H9 (cell line): ENCODE measurements at regions not wholly inside any gene's neighbourhood (a gene's known extent, or its start where the extent isn't known, plus 50 kb on each side); places are given as distances from the start of the nearest gene placed in this dataset.
"Not testable (repeated sequence)": the region's sequence is repeated elsewhere in the genome, so short reads cannot be mapped to it uniquely, and the experiment has no call there.

Experiments used
- DNase-seq: peaks from one replicate; pipeline ENCODE4 v3.0.0-alpha.2; 2017
- H2AFZ ChIP-seq: one replicate; pipeline ENCODE4 v1.6.1; 2013; ENCODE audit warnings: mild to moderate bottlenecking, low read length, control low read depth, moderate library complexity
- H2AK5ac ChIP-seq: 2 replicates; pipeline ENCODE4 v1.6.1; 2013; ENCODE audit warnings: low read length, control low read depth, mixed read lengths; ENCODE audit not compliant: insufficient read length
- H2BK120ac ChIP-seq: one replicate; pipeline ENCODE4 v1.6.1; 2013; ENCODE audit warnings: low read depth, mild to moderate bottlenecking, low read length, control low read depth, inconsistent platforms; ENCODE audit not compliant: poor library complexity, severe bottlenecking
- H2BK12ac ChIP-seq: 2 replicates; pipeline ENCODE4 v1.6.1; 2013; ENCODE audit warnings: low read length, control low read depth, mixed read lengths, low read depth; ENCODE audit not compliant: insufficient read length
- H2BK15ac ChIP-seq: 2 replicates; pipeline ENCODE4 v1.6.1; 2013; ENCODE audit warnings: low read depth, low read length, control low read depth
- H2BK20ac ChIP-seq: one replicate; pipeline ENCODE4 v1.6.1; 2013; ENCODE audit warnings: low read depth, mild to moderate bottlenecking, low read length, control low read depth, inconsistent platforms; ENCODE audit not compliant: poor library complexity, severe bottlenecking
- H2BK5ac ChIP-seq: 2 replicates; pipeline ENCODE4 v1.6.1; 2013; ENCODE audit warnings: low read length, control low read depth, mixed read lengths; ENCODE audit not compliant: insufficient read length
- H3K14ac ChIP-seq: 2 replicates; pipeline ENCODE4 v1.6.1; 2013; ENCODE audit warnings: low read length, control low read depth; ENCODE audit not compliant: insufficient read depth
- H3K18ac ChIP-seq: 2 replicates; pipeline ENCODE4 v1.6.1; 2013; ENCODE audit warnings: low read depth, mild to moderate bottlenecking, mixed read lengths, low read length, control low read depth; ENCODE audit not compliant: insufficient read length
- H3K23ac ChIP-seq: 2 replicates; pipeline ENCODE4 v1.6.1; 2013; ENCODE audit warnings: low read length, control low read depth, mixed read lengths, low read depth; ENCODE audit not compliant: insufficient read length
- H3K23me2 ChIP-seq: 2 replicates; pipeline ENCODE4 v1.6.1; 2013; ENCODE audit warnings: low read depth, mild to moderate bottlenecking, mixed read lengths, low read length, control low read depth; ENCODE audit not compliant: insufficient read length, poor library complexity, severe bottlenecking
- H3K27ac ChIP-seq: 2 replicates; pipeline ENCODE4 v1.5.1; 2013; ENCODE audit warnings: low read length, control low read depth, mixed read lengths, low read depth; ENCODE audit not compliant: insufficient read length
- H3K27me3 ChIP-seq: 2 replicates; pipeline ENCODE4 v1.6.1; 2013; ENCODE audit warnings: low read length, control low read depth, inconsistent platforms; ENCODE audit not compliant: insufficient read depth
- H3K4ac ChIP-seq: 2 replicates; pipeline ENCODE4 v1.6.1; 2013; ENCODE audit warnings: low read depth, mild to moderate bottlenecking, control low read depth, inconsistent platforms, low read length, moderate library complexity
- H3K4me1 ChIP-seq: 2 replicates; pipeline ENCODE4 v1.6.1; 2013; ENCODE audit warnings: low read length, control low read depth, inconsistent platforms; ENCODE audit not compliant: insufficient read depth
- H3K4me2 ChIP-seq: 2 replicates; pipeline ENCODE4 v1.6.1; 2013; ENCODE audit warnings: low read length, control low read depth, mixed read lengths; ENCODE audit not compliant: insufficient read length, insufficient read depth
- H3K56ac ChIP-seq: 2 replicates; pipeline ENCODE4 v1.6.1; 2013; ENCODE audit warnings: low read depth, mild to moderate bottlenecking, mixed read lengths, low read length, control low read depth; ENCODE audit not compliant: insufficient read length
- H3K79me1 ChIP-seq: 2 replicates; pipeline ENCODE4 v1.6.1; 2013; ENCODE audit warnings: low read depth, mild to moderate bottlenecking, moderate library complexity, low read length, control low read depth, inconsistent platforms; ENCODE audit not compliant: insufficient read depth, poor library complexity, severe bottlenecking
- H3K79me2 ChIP-seq: 2 replicates; pipeline ENCODE4 v1.6.1; 2013; ENCODE audit warnings: low read length, control low read depth, inconsistent platforms; ENCODE audit not compliant: insufficient read depth
- H3K9ac ChIP-seq: 2 replicates; pipeline ENCODE4 v1.6.1; 2013; ENCODE audit warnings: low read length, control low read depth, mixed read lengths; ENCODE audit not compliant: insufficient read length; ENCODE audit errors: extremely low read depth
- H3K9me3 ChIP-seq: one replicate; pipeline ENCODE4 v1.6.1; 2013; ENCODE audit warnings: low read depth, low read length, inconsistent platforms; ENCODE audit not compliant: control insufficient read depth
- H3T11ph ChIP-seq: one replicate; pipeline ENCODE4 v1.6.1; 2013; ENCODE audit warnings: mild to moderate bottlenecking, low read length, control low read depth, inconsistent platforms
- H4K20me1 ChIP-seq: one replicate; pipeline ENCODE4 v1.6.1; 2013; ENCODE audit not compliant: control insufficient read depth, insufficient read length, insufficient read depth
- H4K5ac ChIP-seq: 2 replicates; pipeline ENCODE4 v1.6.1; 2013; ENCODE audit warnings: low read depth, mild to moderate bottlenecking, mixed read lengths, low read length, control low read depth; ENCODE audit not compliant: insufficient read length
- H4K8ac ChIP-seq: replicated peaks from 2 replicates; pipeline ENCODE4 v1.6.1; 2013; ENCODE audit warnings: low read length, control low read depth, mixed read lengths, low read depth; ENCODE audit not compliant: insufficient read length
- H4K91ac ChIP-seq: 2 replicates; pipeline ENCODE4 v1.6.1; 2013; ENCODE audit warnings: low read depth, mild to moderate bottlenecking, moderate library complexity, mixed read lengths, low read length, control low read depth; ENCODE audit not compliant: insufficient read length
- H3K27ac Mint-ChIP-seq, 3 experiments: 2 replicates in 2 of 3; 3 replicates in 1 of 3; pipeline ENCODE4 v1.8.0; 2020 to 2021; ENCODE audit warnings: mixed read lengths in 3 of 3, mild to moderate bottlenecking in 1 of 3, moderate library complexity in 1 of 3
- H3K27me3 Mint-ChIP-seq: 2 replicates; pipeline ENCODE4 v1.8.0; 2021; ENCODE audit warnings: low read depth, mild to moderate bottlenecking, moderate library complexity, mixed read lengths
- H3K36me3 Mint-ChIP-seq, 3 experiments: 2 replicates in 2 of 3; 3 replicates in 1 of 3; pipeline ENCODE4 v1.8.0; 2020 to 2021; ENCODE audit warnings: low read depth in 3 of 3, mixed read lengths in 3 of 3; ENCODE audit not compliant: insufficient read depth in 1 of 3
- H3K4me1 Mint-ChIP-seq, 2 experiments: 2 replicates each; pipeline ENCODE4 v1.8.0; 2020; ENCODE audit warnings: mixed read lengths in 2 of 2
- H3K4me3 Mint-ChIP-seq, 2 experiments: 2 replicates in 1 of 2; 3 replicates in 1 of 2; pipeline ENCODE4 v1.8.0; 2020 to 2021; ENCODE audit warnings: mild to moderate bottlenecking in 2 of 2, mixed read lengths in 2 of 2, moderate library complexity in 1 of 2
- H3K9me3 Mint-ChIP-seq, 2 experiments: 2 replicates in 1 of 2; 3 replicates in 1 of 2; pipeline ENCODE4 v1.8.0; 2020; ENCODE audit warnings: mild to moderate bottlenecking in 2 of 2, mixed read lengths in 2 of 2, moderate library complexity in 1 of 2
- WGBS: extraction: QIAGEN DNeasy Blood & Tissue Kit; methylation state at CpG from one replicate; pipeline ENCODE4 v1.1.7; 2013; ENCODE audit warnings: missing lambda C conversion rate, low lambda C conversion rate, mixed read lengths; ENCODE audit not compliant: insufficient read length; ENCODE audit errors: extremely low coverage; 5-methylcytosine and 5-hydroxymethylcytosine counted together
- TF ChIP-seq, protein P1 (sequence below): fragments of 200-600 bp; sonication (generic); conservative IDR thresholded peaks from 3 replicates; pipeline ENCODE4 v1.8.0; 2021; ENCODE audit warnings: antibody characterized with exemption, mild to moderate bottlenecking

DNA sequence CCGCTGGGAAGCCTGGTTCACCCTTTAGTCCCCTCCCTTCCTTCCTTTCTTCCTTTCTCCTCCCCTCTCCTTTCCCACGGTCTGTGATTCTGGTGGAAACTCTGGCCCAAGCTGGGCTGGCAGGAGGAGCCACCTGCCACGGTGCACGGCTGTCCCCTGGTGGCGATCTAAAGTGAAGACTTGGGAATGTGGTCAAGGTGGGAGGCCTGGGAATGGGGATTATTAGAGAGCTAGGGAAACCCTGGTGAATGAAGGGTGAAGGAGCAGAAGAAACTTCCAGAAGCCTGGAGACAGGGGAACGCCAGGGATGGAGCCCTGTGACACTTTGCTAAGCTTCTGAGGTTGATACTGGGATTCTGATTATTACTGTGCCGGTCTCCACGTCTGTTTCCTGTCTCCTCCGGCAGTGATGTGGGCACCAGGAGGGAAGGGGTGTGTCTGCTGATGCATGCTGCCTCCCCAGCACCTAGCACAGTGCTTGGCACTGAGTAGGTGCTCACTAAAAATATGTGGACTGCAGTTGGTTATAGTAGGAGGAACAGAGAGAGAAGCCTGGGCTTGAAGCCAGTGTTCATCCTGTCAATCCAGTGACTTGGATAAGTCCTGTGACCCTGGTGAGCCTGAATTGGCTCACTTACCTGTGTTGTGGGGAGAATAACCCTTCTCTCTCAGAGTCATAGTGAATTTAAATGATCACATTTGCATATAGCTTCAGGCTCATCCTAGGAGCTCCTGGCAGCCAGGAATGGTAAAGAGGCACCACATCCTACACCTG lies 71.2 kb upstream of the NBPF3 start:
- no peak overlapping the region for H3K56ac ChIP-seq
- H3T11ph ChIP-seq = no peak overlapping the region
- peak; percentile 84 for DNase-seq
- no peak overlapping the region for H3K4me2 ChIP-seq
- H4K8ac ChIP-seq = no peak overlapping the region
- H2BK20ac ChIP-seq = no peak overlapping the region
- H3K14ac ChIP-seq = no peak overlapping the region
- no peak overlapping the region for H4K5ac ChIP-seq
- no peak overlapping the region for H3K27ac ChIP-seq
- H2AK5ac ChIP-seq = no peak overlapping the region
- no peak overlapping the region for H3K18ac ChIP-seq
- H4K20me1 ChIP-seq = no peaks in the 10 kb centered on the region
- no peaks in the 10 kb centered on the region for H3K79me2 ChIP-seq
- no peak overlapping the region for H3K27ac Mint-ChIP-seq
- no peaks in the 10 kb centered on the region for H3K36me3 Mint-ChIP-seq
- H2BK12ac ChIP-seq = no peak overlapping the region
- H3K4me3 Mint-ChIP-seq = no peak overlapping the region
- H3K27me3 Mint-ChIP-seq = peaks cover 2% of the 10 kb centered on the region; the same call in 1 of the 2 replicates
- no peaks in the 10 kb centered on the region for H3K4me1 ChIP-seq
- H3K9ac ChIP-seq = no peak overlapping the region
- no peaks in the 10 kb centered on the region for H3K23me2 ChIP-seq
- H3K4me1 Mint-ChIP-seq = 0 out of 4 replicates have a peak, but pooled peaks cover 2 to 3% of the 10 kb centered on the region in 2 experiments
- H3K27me3 ChIP-seq = no peaks in the 10 kb centered on the region
- H2BK5ac ChIP-seq = no peak overlapping the region
- H4K91ac ChIP-seq = no peak overlapping the region
- TF ChIP-seq, protein P1, sequence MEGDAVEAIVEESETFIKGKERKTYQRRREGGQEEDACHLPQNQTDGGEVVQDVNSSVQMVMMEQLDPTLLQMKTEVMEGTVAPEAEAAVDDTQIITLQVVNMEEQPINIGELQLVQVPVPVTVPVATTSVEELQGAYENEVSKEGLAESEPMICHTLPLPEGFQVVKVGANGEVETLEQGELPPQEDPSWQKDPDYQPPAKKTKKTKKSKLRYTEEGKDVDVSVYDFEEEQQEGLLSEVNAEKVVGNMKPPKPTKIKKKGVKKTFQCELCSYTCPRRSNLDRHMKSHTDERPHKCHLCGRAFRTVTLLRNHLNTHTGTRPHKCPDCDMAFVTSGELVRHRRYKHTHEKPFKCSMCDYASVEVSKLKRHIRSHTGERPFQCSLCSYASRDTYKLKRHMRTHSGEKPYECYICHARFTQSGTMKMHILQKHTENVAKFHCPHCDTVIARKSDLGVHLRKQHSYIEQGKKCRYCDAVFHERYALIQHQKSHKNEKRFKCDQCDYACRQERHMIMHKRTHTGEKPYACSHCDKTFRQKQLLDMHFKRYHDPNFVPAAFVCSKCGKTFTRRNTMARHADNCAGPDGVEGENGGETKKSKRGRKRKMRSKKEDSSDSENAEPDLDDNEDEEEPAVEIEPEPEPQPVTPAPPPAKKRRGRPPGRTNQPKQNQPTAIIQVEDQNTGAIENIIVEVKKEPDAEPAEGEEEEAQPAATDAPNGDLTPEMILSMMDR = peak; percentile 99
- no CpG with 5 or more reads among the region's 9 CpGs for WGBS
- no peak overlapping the region for H3K23ac ChIP-seq
- no peaks in the 10 kb centered on the region for H3K9me3 ChIP-seq
- no peaks in the 10 kb centered on the region for H3K79me1 ChIP-seq
- no peak overlapping the region for H2AFZ ChIP-seq
- H2BK15ac ChIP-seq = no peak overlapping the region
- H2BK120ac ChIP-seq = no peak overlapping the region
- H3K9me3 Mint-ChIP-seq = no peaks in the 10 kb centered on the region; a peak in 1 of 5 replicates
- no peak overlapping the region for H3K4ac ChIP-seq

DNA sequence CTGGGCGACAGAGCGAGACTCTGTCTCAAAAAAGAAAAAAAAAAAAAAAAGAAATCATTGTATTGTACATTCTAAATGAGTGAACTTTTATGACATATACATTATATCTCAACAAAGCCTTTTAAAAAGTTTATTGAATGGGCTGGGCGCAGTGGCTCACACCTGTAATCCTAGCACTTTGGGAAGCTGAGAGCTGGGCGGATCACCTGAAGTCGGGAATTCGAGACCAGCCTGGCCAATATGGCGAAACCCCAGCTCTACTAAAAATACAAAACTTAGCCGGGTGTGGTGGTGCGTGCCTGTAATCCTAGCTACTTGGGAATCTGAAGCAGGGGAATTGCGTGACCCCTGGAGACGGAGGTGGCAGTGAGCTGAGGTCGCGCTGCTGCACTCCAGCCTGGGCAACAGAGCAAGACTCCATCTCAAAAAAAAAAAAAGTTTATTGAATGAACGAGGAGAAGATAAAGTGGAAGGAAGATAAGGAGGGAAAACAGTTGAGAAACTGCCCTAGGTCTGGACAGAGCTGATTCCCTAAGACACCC lies 71.9 kb upstream of the NBPF3 start:
- not testable (repeated sequence) for H3K27ac ChIP-seq, DNase-seq, H3K4me2 ChIP-seq, H3K23me2 ChIP-seq, H3K27me3 ChIP-seq, H3K9ac ChIP-seq, H3K79me2 ChIP-seq, H3K27ac Mint-ChIP-seq, H4K8ac ChIP-seq, H3K4me1 ChIP-seq, H4K20me1 ChIP-seq, H4K91ac ChIP-seq, H4K5ac ChIP-seq, H2AFZ ChIP-seq, H3K79me1 ChIP-seq, H3K27me3 Mint-ChIP-seq, H3K14ac ChIP-seq, H3K9me3 Mint-ChIP-seq, H3K56ac ChIP-seq, H3K36me3 Mint-ChIP-seq, H2BK20ac ChIP-seq, H2BK120ac ChIP-seq, H3K4ac ChIP-seq, H2AK5ac ChIP-seq, H3K4me1 Mint-ChIP-seq, H2BK12ac ChIP-seq, H2BK15ac ChIP-seq, H3T11ph ChIP-seq, H2BK5ac ChIP-seq, H3K9me3 ChIP-seq, H3K4me3 Mint-ChIP-seq, H3K18ac ChIP-seq, H3K23ac ChIP-seq
- no CpG with 5 or more reads among the region's 14 CpGs for WGBS
